HG02678 (cell line): ENCODE measurements at regions not wholly inside any gene's neighbourhood (a gene's known extent, or its start where the extent isn't known, plus 50 kb on each side); places are given as distances from the start of the nearest gene placed in this dataset.

Experiments
- ATAC-seq: cut with Tn5 transposase; IDR thresholded peaks from one replicate; pipeline ENCODE4 v1.9.1; 2021; ENCODE audit warnings: mild to moderate bottlenecking, moderate library complexity; ENCODE audit not compliant: unreplicated experiment

DNA sequence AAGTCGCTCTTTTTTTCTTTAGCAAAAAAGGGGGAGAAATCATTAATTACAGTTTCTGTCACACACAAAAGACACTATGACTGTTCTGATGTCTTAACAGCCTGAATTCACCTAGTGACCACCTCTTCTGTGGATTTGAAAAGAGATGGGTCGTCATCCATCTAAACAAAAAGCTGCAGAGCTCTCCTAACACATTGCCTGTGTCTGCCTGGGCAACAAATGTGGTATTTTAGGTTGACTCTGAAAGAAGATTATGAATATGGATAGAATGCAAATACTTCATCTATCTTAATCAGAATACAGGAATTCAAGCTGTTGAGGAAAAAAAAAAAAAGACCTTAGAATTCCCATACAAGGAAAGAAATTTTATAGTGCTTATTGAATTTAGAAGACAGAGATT is 304.4 kb upstream of the ADGRL2 start:
- ATAC-seq, result no peak

DNA sequence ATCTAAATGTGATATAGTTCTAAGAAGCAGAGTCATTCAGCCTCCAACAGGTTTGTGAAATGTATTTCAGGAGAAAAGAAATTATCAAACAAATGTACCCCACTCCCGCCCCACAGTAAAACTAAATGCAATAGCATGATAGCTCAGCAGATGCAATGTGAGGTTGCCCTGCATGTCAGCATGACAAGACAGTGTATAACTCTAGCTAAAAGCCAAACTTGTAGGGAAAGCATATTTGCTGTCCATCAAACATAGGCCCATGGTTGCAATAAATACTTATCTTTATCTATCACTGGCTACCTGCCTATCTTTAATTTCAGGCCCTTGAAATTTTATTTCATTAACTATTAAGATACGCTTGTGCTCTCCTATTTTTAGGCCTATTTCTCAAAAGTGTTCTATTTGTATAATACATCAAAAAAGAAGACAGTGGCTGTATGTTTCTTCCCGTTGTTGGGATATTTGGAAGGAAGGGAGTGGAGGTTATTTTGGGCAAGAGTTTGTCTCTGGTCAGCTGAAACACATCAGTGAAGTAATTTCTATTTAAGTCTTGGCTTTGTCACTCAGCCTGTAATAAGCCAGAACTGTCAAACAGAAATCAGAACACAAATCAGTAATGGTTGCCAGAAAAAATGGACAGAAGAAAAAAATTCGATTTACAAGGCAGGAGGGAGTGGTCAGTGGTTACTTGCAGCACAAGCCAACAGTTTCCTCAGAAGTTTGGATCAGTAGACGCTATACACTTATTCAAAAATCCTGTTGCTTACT is 307.4 kb upstream of the ADGRL2 start:
- no peak for ATAC-seq

DNA sequence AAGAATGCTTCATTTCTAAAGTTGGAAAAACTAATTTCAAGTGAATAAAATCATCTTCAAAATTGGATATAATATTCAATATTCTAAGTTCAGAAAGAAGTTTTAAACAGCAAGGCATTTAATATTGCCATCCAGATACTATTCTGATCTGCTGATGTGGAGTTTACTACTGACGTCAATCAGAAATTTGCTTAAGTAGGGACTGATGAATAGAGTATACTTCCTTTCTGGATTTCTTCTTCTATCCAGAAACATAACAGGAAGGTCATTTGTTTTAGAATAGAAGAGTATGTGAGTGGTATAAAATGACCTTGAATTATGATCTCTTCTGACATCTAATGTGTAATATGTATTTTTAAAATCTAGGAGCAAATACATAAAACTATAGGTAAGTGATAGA is 308.1 kb upstream of the ADGRL2 start:
- no peak for ATAC-seq

DNA sequence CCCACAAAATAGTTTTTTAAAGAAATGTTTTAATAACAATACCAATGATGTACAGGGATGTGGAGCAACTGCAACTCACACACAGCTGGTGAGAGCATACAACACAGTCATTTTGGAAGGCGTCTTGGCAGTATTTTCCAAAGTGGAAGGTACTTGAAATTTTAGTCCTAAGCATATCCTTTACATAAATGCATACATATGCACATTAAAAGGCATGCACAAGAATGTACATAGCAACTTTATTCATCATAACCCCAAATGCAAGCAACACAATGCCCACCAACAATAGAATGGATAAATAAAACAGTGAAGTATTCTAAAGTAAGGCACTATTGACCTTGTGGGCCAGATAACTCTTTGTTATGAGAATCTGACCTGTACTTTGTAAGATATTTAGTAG is 310.1 kb upstream of the ADGRL2 start:
- ATAC-seq, result no peak

DNA sequence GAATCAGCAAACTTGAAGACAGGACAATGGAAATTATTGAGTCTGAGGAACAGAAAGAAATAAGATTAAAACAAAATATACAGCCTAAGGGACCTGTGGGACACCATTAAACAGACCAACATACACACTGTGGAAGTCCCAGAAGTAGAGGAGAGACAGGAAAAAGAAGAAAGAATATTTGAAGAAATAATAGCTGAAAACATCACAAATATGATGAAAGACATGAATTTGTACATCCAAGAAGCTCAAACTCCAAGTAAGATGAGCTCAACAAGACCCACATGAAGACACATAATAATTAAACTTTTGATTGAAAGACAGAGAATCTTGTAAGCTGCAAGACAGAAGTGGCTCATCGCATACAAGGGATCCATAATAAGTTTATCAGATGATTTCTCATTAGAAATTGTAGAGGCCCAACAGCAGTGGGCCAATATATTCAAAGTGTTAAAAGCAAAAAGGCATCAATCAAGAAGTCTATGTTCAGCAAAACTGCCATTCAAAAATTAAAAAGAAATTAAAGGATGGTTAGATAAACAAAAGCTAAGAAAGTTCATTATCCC is 311.3 kb upstream of the ADGRL2 start:
- no peak for ATAC-seq

DNA sequence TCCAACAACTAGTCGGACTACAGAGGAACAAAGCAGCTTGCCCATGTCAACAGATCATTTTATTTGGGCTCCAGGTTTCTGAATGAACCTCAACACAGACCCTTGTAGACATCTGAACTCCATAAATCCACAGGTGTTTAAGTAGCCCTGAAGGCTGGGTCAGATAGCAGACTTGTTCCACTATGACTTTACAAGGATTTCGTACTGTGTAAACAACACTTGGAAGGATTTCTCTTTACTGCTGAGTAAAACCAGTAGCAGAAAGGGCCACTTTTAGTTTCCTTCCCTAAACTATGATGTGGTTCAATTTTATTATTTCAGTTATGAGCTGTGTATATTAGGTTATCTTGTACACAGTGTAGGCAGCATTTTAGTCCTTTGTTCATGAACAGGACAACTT is 316.4 kb upstream of the ADGRL2 start:
- ATAC-seq, result no peak

DNA sequence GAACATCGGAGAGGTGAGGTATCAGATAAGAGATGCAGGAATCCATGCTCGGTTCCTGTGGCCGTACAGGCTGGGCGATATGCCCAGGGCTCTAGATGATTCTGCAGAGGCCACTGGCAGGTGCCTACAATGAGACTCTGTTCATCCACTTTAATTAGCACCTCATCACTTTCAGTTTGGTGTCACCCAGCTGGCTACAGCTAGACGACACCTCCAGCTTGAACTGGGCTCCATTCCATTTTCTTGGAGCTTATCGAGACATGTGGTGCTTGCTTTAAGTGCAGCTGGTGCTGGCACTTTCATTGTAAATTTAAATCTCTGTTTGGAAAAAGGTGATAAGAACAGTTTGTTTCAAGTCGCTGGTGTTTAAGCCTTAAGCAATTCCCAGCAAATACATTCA is 322.5 kb upstream of the ADGRL2 start:
- no peak for ATAC-seq

DNA sequence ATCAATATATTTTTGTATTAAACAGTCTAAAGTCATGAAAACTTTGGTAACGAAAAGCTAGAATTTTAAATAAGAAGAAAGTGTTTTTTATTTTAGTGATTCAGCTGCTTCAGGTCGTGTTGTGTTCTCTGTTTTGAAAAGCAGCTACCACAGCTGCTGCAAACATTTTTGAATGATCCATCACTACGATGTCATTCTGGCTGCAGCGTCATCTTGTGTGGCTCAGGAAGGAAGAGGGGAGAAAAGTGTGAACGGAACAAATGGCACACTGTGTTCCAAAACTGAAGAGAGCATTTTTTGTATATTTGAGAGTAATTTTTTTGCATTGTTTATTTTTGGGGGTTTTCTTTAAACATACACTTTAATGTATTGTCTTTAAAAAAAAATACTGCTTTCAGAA is 323.0 kb upstream of the ADGRL2 start:
- no peak for ATAC-seq

DNA sequence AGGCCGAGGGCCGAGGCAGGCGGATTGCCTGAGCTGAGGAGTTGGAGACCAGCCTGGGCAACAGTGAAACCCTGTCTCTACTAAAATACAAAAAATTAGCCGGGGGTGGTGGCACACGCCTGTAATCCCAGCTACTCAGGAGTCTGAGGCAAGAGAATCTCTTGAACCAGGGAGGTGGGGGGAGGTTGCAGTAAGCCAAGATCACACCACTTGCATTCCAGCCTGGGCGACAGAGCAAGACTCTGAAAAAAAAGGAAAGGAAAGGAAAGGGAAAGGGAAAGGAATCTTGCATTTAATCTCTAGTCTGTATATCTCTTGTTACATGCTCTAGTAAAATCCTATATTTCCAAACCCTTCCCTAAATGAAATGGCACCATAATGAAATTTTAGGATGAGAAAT is 328.3 kb upstream of the ADGRL2 start:
- ATAC-seq, result no peak

DNA sequence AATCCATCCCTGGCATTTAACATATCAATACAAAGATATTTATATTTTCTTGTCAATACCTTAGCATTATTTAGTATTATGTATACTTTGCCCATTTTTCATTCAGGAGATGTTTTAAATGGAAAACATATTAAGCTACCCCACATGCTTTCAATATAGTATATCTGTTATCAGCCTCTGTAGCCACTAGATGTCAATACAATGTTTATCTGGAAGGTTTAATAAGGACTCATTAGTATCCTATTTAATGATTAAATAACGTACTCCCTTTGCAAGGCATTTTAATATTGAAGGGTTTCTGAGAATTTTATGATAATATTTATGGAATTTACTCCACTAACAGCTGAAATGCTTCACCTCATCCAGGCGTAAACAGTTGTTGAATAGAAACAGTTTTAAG is 329.5 kb upstream of the ADGRL2 start:
- ATAC-seq, result no peak

DNA sequence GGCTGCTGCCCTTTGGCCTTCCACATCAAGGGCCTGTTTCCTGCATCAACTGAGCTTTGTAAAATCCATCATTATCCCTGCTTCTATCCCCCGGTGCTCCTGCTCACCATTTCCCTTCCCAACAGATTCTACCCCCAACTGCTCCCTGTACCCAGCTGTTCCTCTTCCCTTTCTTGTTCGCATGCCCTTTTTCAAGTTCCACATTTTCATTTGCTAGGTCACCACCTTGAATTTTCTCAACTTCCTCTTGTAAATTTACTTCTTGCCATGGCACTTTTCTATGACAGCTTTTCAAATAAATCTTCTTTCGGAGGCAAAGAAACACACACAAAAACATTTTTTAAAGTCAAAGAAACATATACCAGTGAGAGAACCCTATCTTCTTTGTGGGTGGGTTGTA is 330.5 kb upstream of the ADGRL2 start:
- ATAC-seq, result no peak

DNA sequence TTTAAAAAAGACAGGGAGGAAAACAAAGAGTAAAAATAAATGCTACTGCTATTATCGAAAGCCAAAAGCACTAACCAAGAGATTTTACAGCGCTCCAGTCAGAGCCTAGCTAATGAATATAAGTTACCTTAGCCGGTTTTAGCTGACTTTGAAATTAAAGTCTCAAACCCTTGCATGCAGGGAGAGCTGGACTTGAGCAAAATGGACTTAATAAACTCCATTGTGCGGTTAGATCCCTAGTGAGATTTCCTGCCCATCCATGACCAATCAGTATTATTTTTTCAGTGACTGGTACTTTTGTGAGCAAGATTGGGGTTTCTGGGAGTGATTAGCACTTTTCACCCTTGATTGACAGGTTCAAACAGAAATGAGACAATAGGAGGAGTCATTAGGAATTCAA is 333.4 kb upstream of the ADGRL2 start:
- no peak for ATAC-seq

DNA sequence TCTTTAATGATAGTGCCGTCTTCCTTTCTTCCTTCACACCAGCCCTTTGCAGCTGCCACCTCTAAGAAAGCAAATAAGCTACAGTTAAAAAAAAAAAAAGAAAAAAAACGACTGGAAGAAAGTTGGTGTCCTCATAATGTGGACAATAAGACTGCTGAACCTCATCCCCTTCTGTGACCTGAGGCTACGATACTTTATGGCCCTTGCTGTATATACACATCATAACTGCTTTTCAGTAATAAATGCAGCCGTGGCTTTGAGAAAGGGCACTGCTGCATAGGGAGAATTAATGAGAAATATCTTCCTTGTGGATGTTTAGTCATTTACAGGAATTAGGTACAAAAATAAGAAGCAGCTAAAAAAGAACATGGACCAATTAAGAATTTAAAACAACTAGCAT is 333.8 kb upstream of the ADGRL2 start:
- no peak for ATAC-seq

DNA sequence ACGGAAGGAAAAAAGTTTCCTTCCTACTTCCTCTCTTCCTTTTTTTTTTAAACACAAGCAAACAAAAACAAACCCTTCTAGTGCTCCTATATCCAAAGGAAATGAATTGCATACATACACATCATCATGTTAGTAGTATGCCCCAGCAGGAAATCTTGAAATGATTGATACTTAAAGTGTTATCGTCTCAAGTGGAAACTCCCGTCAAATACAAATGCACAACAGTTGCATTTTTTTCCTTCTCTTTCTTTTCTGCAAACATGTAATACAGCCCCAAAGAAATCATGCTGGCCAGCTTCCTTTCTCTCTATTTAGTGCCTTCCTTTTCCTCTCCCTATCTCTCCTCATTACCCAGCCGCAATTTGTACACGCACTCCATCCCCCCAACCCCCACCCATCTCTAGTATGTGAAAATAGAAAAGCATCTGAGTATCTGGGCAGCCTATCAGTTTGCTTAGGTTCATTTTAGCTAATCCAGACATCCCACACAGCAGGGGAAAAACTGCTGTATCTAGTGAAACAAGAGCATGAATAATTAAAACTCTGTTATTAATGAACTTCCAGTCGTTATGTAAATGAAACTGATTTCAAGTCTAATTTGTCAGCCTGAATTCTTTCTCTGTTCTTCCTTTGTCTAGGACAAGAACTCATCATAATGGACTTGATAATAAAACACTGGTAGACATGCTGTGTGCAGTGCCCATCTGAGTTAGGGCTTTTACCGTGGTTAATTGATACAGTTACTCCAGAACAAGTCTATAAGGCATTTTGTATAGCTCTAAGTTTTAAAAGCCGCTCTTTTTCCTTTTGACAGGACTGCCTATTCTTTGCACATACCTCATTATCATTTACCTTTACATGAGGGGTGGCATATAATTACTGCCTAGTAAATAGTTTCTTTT is 336.5 kb upstream of the ADGRL2 start:
- no peak for ATAC-seq

DNA sequence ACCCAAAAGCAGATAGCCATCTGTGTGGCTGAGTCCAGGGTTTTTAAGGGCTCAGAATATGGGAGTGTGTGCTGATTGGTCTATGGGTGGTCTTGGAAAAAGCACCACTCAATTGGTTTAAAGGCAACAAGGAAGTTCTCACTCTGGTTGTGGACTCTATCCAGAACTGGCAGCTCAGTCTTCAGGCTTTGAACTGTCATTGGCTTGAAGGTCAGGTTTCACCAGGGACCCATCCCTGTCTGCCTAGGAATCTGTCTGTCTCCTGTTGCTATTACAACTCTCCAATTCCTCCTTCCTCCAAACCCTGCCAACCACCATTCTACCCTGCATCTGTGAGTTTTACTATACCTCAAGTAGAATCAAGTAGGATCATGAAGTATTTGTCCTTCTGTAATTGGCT is 341.7 kb upstream of the ADGRL2 start:
- no peak for ATAC-seq

DNA sequence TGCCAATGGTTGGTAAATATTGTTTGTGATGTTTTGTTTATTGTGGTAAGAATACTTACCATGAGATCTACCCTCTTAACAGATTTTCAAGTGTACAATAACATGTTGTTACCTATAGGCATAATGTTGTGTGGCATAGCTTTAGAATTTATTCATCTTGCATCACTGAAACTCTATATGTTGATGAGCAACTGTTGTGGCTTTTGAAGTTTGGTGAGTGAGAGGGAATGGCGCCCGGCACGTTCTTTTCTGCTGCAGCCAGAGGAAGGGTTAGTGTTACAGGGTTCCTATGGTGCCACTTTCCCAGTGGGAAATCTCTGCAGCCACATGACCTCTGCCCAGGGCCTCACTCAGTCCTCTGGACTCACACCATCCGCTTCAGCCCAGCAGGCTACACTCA is 342.5 kb upstream of the ADGRL2 start:
- ATAC-seq, result no peak

DNA sequence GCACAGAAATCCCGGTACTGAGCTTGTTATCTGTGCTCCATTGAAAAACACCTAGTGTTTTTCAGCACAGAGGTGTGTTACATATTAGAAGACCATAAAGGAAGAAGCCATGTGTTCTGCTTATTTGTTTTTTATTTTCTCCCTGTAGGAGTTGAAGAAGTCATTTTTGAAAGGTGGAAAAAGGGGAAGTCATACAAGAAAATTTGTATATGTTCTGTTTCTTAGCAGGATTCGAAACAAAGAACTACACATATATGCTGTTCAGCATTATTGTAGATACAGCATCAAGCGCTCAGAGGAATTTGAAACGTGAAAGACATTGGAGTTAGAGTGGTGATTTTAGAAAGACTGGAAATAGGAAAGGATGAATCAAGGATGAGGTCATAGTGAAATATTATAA is 345.3 kb upstream of the ADGRL2 start:
- no peak for ATAC-seq

DNA sequence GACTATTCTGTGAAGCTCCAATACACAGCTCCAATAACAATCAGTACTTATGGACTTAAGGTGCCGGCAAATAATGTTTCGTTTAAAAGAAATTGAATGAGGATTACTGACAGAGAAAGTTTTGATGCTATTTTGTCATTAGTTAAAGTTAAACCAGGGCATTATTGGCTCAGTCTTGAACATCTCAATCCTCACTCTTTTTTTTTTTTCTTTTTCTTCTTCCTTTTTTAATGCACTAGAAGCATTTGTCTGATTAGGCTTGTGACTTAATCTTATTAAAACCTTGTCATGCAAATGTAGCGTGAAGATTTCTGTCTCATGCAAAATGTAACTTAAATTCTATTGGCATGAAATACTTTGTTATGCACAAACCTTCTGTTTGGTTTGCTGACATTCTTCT is 346.8 kb upstream of the ADGRL2 start:
- no peak for ATAC-seq

DNA sequence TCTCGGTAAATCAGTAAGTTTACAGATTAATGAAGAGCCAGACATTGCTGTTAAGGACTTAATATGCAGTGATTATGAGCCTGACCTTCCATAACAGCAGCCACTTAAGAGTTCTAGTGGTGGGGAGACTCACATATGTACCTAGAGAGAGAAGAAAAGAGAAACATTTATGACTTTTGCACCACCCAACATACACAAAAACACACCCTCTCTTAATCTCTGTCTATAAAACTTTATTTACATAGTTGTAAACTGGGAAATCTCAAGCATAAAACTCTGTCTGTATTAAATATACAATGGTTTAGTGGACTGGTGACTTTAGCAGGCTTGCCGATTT is 347.4 kb upstream of the ADGRL2 start:
- ATAC-seq, result no peak

DNA sequence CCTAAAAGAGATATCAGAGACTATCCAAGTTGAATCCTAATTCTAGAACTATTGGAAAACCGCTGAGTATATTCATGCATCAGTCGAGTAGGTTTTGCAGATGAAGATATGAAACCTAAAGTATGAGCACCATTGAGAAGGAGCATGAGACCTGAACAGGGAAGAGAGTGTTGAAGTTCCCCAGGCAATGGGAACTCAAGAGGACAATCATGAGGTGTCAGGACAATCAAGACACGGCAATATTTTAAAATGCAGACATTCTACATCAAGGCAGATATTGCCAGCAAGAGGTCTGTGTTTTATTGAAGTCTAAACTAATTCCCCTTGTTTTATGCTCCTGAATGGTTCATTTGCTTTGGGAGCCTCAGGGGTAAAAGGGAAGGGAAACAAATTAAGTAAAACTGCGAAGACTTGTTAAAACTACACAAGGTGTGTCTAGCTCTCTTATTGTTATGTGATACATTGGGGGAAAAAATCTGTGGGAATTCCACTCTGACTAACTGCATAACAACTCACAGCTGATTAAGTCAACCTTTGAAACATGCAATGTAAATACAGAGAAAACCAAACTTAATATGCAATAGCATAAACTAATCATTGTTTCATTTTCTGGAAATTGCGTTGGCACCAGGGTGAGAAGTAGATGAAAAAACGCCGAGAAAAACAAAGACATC is 347.9 kb upstream of the ADGRL2 start:
- ATAC-seq, result no peak

DNA sequence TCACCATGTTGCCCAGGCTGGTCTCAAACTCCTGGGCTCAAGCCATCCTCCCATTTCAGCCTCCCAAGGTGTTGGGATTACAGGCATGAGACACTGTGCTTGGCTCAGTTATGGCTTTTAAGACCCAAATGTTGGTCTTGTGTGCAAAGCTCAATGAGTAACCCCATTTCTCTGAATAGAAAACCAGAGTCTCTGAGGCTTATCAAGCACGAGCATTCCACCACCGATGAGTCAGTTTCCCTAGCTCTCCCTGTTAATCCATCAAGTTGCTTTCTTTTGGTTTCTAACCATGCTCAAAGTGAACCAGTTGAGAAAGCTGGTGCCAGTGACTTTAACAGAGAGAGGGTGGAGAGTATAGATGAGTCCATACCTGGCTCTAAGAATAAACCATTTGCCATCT is 350.9 kb upstream of the ADGRL2 start:
- ATAC-seq, result no peak
